ENCODE measurements at regions not wholly inside any gene's neighbourhood (a gene's known extent, or its start where the extent isn't known, plus 50 kb on each side); places are given as distances from the start of the nearest gene placed in this dataset.

DNA sequence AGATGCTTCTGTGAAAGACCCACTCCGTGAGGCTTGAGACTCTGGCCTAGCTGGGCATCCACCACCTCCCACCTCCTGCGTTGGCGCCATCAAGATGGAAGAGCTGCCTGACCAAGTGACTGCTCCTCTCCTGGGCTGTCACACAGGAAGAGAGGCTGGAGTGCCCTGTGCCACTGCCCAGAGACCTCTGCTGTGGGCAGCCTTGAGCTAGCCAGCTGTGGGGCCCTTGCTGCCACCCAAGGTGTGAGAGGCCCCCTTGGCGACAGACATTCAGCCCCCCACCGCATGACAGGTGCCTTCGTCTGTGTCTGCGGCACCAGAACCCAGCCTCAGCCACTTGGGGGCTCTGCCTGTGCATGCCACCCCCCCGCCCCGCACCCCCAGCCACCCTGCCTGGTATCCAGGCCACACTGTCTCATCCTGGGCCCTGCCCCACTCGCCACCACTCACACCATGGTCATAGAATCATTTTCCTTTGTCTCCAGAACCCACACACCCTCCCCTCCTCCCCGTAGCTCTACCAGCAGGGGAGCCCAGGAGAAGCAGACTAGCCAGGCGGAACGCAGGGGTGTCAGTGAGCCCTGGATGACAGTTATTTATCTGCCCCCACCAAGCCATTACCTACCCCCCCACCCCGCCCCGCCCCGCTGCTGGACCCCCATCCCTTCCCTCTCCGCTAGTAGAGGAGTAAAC, 120.9 kb upstream of the LHX1 start:
- DNase-seq (ENCODE audit: low read depth in 2 of 2): no peak

DNA sequence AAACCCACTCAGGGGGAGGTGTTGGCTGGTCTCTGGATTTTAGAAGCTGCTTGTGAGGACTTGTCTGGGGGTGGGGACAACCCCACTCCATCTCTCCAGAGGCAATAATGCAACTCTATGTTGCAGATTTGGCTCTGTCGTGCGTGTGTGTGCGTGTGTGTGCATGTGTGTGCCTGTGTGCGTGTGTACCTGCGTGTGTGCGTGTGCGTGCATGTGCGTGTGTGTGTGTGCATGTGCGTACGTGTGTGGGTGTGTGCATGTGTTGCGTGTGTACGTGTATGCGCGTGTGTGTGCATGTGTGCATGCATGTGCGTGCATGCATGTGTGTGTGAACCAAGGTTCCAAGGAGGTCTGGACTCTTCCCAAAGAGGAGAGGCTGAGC, 120.4 kb upstream of the LHX1 start:
- DNase-seq (ENCODE audit: low read depth in 2 of 2): no peak

DNA sequence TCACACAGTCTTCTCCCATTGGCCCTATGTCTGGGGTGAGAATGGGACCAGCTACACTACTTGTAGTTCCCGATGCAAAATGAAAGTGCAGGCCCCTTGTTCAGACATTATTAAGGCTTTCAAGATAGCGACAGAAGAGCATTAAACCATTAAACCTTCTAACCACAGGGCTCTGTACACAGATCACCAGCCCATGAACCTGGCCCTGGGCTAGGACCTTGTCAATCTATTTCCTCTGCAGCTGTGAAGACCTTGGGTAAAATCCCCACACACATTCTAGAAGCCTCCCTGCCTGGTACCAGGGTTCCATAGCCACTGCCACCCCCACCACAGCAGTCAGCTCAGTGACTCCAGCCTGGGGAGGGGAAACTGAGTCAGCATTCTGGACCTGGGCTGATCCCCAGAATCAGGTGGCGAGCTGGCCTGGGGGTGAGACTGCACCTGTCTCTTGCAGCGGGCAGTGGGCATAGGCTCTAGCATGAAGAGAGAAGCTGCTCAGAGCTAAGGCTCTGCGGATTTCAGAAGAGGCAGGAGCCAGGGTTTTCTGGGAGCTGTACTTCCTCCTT, 119.7 kb upstream of the LHX1 start:
- DNase-seq (ENCODE audit: low read depth in 2 of 2): no peak

DNA sequence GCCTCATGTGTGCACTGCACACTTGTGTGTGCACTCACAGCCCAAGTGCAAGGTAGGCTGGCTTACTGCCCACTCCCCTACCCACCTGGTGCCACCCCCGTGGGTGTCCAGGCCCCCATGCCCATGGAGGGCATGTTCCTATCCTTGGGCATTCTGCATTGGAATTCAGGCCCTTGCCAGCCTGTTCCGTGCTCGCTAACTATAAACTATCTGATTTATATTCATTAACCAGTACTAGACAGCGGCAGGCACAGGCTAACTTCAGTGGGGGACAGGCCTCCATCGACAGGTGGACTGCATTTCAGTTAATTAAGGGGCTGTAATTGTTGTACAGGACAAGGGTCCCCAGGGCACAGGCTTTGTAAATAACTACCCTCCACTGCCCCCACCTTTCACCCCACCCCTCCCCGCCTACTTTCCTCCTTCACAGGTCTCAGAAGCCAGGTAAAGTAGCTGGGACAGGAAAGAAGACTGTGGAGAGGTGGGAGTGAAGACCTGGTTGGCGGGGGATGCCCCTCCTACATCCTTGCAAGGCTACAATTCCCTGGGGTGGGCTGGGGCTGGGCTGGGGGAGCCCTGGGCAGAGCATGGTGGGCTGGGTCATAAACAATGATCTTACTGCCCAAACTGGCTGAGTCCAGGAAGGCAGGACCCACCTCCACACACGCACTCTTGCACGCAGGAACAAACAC, 119.0 kb upstream of the LHX1 start:
- no peak for DNase-seq (ENCODE audit: low read depth in 2 of 2)

DNA sequence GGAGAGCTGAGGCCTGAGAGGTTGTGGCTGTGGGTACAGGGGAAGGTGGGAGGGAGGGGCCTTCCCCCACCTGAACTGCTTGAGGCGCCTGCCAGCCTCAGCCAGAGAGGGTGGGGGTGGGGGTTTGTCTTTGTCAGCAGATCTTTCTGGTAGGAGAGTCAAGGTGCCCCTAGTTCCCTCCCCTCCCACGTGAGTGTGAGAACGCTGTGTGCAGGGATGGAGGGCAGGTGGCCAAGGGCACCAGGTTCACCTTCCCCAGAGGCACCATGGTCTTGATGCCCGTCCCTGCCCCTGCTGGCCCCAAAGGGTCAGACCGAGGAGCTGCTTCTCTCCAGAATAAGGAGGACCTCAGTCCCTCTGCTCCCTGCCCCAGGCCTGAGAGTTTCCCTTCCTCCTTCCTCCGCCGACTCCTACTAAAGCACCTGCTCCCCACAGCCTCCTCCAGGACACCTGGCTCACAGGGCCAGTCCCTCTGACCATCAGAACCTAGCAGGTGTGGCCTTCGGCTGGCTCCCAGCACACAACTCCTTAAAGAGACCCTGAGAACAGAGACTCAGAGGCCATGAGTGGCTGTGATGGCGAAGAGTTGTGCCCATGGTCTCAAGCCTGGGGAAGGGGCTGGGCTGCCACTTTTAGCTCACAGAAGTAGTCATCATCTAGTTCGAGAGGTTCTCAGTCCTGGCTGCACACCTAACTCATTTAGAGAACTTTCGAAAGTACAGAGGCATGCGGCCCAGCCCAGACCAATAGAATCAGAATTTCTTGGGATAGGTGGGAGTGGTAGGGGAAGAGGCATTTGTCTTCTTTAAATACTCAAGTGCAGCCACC, 113.2 kb upstream of the LHX1 start:
- DNase-seq (ENCODE audit: low read depth in 2 of 2): no peak

DNA sequence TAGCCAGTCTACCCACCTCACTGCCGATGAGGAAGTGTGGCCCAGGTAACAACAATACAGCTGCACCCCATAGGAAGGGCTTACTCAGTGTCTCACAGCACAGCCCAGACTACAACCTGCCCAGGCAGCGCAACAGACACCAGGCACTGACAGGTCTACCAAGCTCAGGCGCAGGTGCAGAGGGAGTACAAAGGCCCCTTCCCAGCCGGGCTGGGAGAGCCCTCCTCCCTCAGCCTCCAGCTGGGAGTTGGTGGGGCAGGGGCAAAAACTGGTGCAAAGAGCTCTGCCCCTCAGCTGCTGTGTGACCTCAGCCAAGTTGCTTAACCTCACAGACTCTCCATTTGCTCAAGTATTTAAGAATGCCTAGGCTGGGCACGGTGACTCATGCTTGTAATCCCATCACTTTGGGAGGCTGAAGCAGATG, 112.6 kb upstream of the LHX1 start:
- no peak for DNase-seq (ENCODE audit: low read depth in 2 of 2)

DNA sequence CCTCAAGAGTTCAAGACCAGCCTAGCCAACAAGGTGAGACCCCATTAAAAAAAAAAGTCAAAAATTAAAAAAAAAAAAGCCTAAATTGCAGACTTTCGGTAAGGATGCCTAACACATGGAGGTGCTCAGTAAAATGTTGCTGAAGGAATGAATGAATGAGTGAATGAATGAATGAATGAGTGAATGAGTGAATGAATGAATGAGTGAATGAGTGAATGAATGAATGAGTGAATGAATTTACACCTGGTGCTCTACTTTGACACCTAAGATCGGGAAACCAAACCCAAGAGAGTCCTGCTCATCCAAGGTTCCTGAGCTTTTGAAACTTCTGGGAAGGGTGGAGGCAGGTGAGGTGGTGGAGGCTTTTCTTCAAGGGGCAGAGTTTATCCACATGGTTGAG, 112.2 kb upstream of the LHX1 start:
- no peak for DNase-seq (ENCODE audit: low read depth in 2 of 2)

DNA sequence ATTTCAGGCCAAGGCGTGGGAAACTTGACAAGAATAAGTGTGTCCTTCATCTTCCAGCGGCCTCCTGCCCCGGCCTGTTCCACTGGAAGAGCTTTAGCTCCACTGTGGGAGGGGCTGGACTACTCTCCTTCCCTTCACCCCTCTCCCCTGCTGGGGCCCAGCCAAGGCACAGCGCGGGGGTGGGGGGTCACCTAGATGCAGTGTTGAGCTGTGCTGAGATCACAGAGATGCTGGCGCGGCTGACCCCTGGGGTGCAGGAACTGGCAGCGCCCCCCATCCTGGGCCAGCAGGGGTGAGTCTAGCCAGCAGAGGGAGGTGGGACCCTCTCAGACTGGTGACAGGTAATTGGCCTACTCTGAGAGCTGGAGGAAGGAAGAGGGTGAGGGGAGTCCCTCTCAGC, 111.8 kb upstream of the LHX1 start:
- no peak for DNase-seq (ENCODE audit: low read depth in 2 of 2)

DNA sequence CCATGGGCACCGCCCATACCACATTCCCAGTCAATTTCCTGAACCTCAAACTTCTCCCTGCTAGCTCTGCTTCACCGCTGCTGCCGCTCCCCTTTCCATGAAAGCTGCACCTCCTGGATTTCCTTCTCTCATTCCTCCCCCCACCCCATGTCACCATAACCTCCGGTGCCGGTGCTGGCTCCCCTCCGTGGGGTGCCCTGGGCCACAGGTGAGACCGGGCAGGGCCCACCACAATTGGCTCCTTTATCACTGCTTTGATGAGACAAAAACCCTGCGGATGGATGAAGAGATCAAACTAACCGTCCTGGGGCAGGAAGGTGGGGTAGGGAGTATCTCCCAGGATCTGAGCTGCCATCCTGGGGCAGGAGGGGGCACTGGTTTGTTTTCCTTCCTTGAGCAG, 111.3 kb upstream of the LHX1 start:
- DNase-seq (ENCODE audit: low read depth in 2 of 2): no peak

DNA sequence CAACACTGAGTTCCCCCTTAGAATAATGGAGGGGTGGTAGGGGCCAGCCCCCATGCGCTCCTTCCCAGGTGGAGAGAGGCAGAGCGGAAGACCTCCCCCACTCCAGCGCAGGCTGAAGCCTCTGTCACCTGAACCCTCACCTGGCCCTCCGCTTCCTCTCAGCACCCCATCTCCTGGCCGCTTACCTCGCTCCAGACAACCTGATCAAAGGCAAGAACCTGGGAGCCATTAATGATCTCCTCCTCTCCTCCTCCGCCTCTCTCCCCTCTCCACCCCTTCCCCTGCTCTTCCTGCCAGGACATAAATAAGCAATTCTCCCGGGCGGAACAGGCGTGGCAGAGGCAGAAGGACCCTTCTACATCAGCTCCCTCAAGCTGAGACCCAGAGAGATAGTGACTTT, 110.2 kb upstream of the LHX1 start:
- no peak for DNase-seq (ENCODE audit: low read depth in 2 of 2)

DNA sequence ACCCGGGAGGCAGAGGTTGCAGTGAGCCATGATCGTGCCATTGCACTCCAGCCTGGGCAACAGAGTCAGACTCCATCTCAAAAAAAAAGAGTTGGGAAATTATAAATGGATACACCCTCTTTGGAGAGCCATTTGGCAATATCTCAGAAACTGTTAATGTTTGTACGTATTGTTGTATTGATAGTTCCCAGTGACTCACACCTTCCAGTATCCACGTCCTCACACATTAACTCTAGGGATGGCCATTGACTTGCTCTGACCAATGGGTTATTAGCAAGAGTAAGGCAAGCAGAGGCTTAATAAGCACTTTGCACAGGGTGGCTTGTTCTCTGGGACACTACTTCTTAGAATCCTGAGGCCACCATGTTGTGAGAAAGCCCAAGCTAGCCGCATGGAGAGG, 107.6 kb upstream of the LHX1 start:
- no peak for DNase-seq (ENCODE audit: low read depth in 2 of 2)

DNA sequence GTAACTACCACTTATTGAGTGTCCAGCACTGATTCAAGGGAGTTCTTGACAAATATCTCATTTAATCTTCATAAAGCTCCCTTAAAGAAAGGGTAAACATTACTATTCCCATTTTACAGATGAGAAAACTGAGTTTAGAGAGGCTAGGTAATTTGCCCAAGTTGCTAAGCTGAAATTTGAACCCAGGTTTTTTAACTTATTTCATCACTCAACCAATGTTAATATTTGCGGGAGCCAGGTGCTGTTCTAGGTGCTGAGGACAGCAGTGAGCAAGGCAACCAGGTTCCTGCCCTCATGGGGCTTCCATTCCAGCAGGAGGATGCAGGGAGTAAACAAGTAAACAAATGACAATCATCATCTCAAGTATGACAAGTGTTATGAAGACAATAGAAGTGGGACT, 104.0 kb upstream of the LHX1 start:
- no peak for DNase-seq (ENCODE audit: low read depth in 2 of 2)

DNA sequence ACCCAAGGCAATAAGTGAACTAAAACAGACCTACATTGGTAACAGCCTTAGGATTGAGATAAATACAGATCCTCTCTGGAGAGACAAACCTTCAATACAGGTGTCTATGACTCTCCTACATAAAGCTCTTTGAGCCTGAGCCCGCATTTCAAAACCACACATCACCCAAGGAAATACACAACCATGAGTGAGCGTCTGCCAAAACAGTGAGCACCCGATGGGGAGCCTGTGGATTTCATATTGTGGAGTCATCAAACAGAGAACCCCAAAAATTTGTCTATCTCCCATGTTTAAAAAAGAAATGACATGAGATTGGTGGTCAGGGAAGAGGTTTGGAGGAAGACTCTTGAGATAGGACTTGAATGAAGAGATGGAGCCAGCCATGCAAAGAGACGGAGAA, 102.2 kb upstream of the LHX1 start:
- DNase-seq (ENCODE audit: low read depth in 2 of 2): no peak

DNA sequence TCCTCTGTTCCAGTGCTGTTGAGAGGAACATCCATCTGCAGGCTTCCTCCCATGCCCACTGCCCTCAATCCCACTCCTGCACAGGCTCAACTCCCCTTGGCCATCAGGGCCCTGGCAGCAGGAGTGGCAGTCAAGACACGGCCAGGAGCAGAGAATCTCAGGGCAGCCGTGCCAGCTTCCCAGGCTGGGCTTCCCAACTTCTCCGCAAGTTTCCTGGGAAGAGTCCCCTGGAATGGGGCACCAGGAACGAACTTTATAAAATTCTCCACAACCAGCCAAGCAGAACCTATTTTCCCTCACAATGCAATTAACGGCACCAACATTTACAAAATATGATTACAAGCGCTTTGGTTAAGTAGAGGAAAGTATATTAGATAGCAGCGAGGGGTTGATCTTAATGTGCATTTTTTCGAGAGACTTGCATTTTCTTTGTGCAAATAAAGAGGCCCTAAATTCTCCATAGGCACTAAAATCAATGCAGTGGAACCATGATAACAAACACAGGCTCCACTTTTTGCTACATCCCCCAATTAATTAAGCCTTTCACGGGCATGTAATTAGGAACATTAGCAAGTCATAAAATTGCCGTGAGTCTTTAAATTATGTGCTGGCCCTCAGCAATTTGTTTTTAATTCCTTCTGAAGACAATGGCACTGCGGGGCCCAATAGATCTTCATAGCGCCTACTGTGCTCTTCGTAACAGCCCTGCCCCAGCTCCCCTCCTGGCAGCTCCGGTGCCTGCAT, 99.9 kb upstream of the LHX1 start:
- DNase-seq (ENCODE audit: low read depth in 2 of 2): no peak

DNA sequence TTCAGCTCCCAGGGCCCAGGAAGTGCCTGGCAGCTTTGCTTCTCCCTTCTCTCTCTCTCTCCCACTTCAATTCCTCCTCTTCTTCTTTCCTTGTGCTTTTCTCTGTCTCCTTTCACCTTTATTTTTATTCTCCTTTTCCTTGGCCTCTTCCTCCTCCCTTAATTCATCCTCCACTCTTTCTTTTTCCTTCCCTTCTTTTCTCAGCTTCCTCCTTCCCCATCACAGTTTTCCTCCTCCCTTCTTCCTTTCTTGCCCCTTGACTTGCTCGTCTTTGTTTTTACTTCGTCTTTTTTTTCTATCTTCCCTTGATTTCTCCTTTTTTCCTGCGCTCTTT, 99.4 kb upstream of the LHX1 start:
- no peak for DNase-seq (ENCODE audit: low read depth in 2 of 2)

DNA sequence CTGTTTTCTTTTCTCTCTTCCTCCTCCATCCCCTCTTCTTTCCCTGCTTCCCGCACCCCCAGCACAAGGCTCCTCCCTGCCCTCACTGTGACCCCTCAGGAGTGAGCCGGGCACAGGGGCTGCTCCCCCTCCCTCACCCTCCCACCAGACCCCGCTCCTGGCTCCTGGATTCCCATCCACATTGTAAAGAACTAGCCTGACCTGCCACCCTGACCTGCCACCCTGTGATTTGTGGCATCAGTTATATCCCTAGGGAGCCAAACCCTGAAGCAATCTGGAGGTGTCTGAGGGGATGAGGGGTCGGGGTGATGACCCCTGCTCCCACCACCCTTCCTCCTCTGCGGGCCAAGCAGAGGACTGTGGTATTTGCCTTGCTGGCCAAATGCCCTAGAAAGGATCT, 98.0 kb upstream of the LHX1 start:
- no peak for DNase-seq (ENCODE audit: low read depth in 2 of 2)

DNA sequence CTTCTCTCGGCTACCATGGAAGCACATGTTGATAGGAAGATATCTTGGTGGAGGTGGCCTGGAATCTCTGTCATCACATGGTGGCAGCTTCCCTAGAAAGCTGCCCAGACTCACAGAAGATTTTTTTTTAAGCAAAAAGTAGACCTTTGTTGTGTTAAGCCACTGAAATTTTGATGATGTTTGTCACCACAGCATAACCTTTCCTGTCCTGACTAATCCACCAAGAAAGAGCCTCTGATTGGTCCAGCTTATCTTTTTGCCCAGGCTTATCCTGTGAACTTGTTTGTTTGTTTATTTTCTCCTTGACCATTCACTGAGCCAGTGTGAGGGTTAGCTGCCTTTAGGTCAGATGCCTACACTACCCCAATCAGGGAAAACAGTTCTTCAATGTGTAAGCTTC, 96.5 kb upstream of the LHX1 start:
- DNase-seq (ENCODE audit: low read depth in 2 of 2): no peak

DNA sequence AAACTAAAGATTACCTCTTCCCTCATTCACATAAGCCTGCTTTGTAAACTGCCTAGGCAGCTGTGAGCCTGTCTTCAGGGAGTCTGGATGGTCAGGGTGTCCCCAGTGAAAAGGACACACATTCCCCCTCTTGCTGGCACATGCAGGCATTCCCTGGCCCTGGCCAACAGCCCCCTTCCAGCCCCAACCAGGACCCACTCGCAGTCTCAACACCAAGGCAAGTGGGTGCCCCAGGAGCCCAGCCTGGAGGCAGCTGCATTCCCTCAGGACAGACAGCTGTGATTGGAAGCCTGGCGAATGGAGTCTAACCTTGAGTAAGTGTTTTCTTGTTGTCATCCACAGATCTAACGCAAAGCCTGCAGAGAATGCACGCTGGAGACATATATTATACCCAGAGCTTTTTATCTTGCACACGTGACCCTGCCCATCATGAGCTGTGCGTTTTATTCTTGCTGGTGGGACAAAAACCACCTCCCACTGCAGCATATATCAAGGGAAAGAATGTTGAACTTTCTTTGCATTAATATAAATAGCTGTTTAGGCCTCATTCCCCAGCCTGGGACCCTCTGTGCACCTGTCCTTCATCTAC, 95.0 kb upstream of the LHX1 start:
- DNase-seq (ENCODE audit: low read depth in 2 of 2): no peak

DNA sequence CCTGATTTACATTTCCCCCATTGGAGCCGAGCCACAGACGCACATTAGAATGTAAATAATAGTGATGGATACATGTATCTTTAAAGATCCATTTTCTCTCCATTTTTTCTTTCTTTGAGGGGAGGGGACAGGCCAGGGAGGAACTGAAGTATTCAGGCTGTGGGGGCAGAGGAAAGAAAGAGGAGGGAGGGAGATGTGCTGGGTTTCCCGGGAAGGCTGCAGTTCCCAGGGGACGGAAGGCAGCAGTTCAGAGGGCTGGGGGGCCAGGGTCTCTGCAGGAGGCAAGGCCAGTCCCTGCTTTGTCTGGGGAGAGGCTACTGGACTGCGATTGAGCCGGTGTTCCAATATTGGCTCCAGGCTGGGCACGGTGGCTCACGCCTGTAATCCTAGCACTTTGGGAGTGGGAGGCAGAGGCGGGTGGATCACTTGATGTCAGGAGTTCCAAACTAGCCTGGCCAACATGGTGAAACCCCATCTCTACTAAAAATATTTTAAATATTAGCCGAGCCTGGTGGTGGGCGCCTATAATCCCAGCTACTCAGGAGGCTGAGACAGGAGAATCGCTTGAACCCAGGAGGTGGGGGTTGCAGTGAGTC, 94.2 kb upstream of the LHX1 start:
- DNase-seq (ENCODE audit: low read depth in 2 of 2): no peak

DNA sequence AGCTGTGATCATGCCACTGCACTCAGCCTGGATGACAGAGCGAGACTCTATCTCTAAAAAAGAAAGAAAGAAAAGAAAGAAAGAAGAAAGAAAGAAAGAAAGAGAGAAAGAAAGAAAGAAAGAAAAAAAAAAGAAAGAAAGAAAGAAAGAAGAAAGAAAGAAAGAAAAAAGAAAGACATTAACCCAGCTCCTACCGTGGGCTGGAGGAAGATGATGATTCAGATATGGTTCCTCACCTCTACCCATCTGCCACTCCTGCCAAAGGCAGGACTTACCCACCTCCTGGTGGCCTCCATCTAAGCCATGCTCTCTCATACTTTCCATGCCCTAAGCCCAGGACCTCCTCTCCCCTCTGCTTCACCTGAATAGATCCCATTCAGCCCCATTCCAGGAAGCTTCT, 93.3 kb upstream of the LHX1 start:
- no peak for DNase-seq (ENCODE audit: low read depth in 2 of 2)

DNA sequence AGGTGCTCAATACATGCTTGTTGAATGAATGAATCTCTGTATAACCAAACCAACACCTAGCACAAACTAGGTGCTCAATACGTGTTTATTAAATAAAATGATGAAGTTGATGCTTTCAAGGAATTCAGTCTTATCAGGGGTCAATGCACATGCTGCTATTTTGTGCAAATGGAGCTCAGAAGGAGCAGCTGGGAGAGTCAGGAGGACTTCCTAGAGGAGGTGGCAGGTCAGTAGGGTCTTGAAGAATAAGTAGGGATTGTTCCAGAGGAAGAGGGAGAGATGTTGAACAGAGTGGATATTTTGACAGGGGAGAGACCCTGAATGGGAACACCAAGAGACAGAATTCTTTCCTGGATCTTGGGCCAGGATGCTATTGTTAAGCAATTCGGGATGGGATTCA, 92.7 kb upstream of the LHX1 start:
- DNase-seq (ENCODE audit: low read depth in 2 of 2): no peak
